Stimulated activated CD4-positive, alpha-beta T cell treated with anti-CD3 and anti-CD28 coated beads, TNF-alpha, amount 100 ng/mL, for 1 hour (primary cell): ENCODE measurements at regions not wholly inside any gene's neighbourhood (a gene's known extent, or its start where the extent isn't known, plus 50 kb on each side); places are given as distances from the start of the nearest gene placed in this dataset.

Experiments
- DNase-seq, 3 donors: peaks; one replicate each; pipeline ENCODE4 v3.0.0-alpha.2; 2020; ENCODE audit warnings: low read depth in 3 of 3, low spot score in 1 of 3

GRCh38 chr7:140242057-140243031 is 65.6 kb upstream of the KDM7A start:
- DNase-seq: no peak

- no peak for DNase-seq
Observed at GRCh38 chr7:140239653-140239935, 62.8 kb upstream of the KDM7A start.

GRCh38 chr7:140238778-140239652 is 62.2 kb upstream of the KDM7A start:
- no peak for DNase-seq

GRCh38 chr7:140237390-140237789 is 60.6 kb upstream of the KDM7A start:
- DNase-seq: no peak

GRCh38 chr7:140236626-140237025 is 59.8 kb upstream of the KDM7A start:
- DNase-seq: no peak

- no peak for DNase-seq
Observed at GRCh38 chr7:140235114-140235513, 58.3 kb upstream of the KDM7A start.

GRCh38 chr7:140232957-140233917 is 56.5 kb upstream of the KDM7A start:
- no peak for DNase-seq

- no peak for DNase-seq
Observed at GRCh38 chr7:140231771-140232491, 55.1 kb upstream of the KDM7A start.

- DNase-seq: peak in 2 of 3 donors; percentile 30 to 39
Observed at GRCh38 chr7:140230861-140231770, 54.3 kb upstream of the KDM7A start.

GRCh38 chr7:140230516-140230860 is 53.7 kb upstream of the KDM7A start:
- peak; percentile 52 to 68 (median 61) for DNase-seq

GRCh38 chr7:140229591-140230515 is 53.1 kb upstream of the KDM7A start:
- DNase-seq: peak; percentile 35 to 54 (median 52)

GRCh38 chr7:140229101-140229525 is 52.3 kb upstream of the KDM7A start:
- DNase-seq: no peak
